Mesothelial cell of epicardium (in vitro differentiated cells): ENCODE measurements at regions not wholly inside any gene's neighbourhood (a gene's known extent, or its start where the extent isn't known, plus 50 kb on each side); places are given as distances from the start of the nearest gene placed in this dataset.

Experiments
- DNase-seq, 2 experiments: peaks; one replicate each; pipeline ENCODE4 v3.0.0; 2021; ENCODE audit warnings: low spot score in 2 of 2; ENCODE audit not compliant: unreplicated experiment in 2 of 2
- H3K27ac Mint-ChIP-seq: 2 replicates; pipeline ENCODE4 v1.8.0; 2021; ENCODE audit warnings: mixed read lengths
- H3K27me3 Mint-ChIP-seq: 2 replicates; pipeline ENCODE4 v1.8.0; 2021; ENCODE audit warnings: low read depth, mixed read lengths
- H3K36me3 Mint-ChIP-seq: 2 replicates; pipeline ENCODE4 v1.8.0; 2021; ENCODE audit warnings: mixed read lengths
- H3K4me1 Mint-ChIP-seq: 2 replicates; pipeline ENCODE4 v1.8.0; 2021; ENCODE audit warnings: mixed read lengths
- H3K4me3 Mint-ChIP-seq: 2 replicates; pipeline ENCODE4 v1.8.0; 2021; ENCODE audit warnings: mild to moderate bottlenecking, moderate library complexity, mixed read lengths
- H3K9me3 Mint-ChIP-seq: 2 replicates; pipeline ENCODE4 v1.8.0; 2021; ENCODE audit warnings: mixed read lengths
- TF ChIP-seq, protein P1 (sequence below): fragments of 200-600 bp; sonication (generic); IDR thresholded peaks from one replicate; pipeline ENCODE4 v1.5.0; 2021; ENCODE audit warnings: antibody characterized with exemption; ENCODE audit not compliant: unreplicated experiment

DNA sequence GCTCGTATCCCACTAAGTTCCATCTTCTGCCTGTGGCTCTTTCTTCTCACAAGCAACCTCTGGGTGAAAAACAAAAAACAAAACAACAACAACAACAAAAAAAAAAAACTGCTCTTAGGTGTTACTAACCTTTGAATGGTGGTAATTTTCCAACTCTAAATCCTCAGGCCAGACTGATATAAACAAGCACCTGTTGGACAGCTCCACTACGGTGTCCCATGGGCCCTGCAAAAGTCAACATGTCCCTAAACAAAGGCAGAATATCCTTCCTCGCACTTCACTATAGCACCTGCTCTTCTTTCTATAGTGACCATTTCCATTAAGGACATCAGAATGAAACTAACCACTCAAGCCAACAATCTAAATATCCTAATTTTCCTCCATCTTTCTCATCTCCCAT is 54.6 kb upstream of the PARM1 start:
- Mint-ChIP-seq H3K9me3 (peaks cover 4% of the 10 kb centered on the region), H3K27ac (no peak overlapping the region), H3K4me3 (no peak overlapping the region), H3K27me3 (peaks cover 2% of the 10 kb centered on the region), H3K4me1 (peaks cover 6% of the 10 kb centered on the region), H3K36me3 (no peaks in the 10 kb centered on the region)
- TF ChIP-seq, protein P1, sequence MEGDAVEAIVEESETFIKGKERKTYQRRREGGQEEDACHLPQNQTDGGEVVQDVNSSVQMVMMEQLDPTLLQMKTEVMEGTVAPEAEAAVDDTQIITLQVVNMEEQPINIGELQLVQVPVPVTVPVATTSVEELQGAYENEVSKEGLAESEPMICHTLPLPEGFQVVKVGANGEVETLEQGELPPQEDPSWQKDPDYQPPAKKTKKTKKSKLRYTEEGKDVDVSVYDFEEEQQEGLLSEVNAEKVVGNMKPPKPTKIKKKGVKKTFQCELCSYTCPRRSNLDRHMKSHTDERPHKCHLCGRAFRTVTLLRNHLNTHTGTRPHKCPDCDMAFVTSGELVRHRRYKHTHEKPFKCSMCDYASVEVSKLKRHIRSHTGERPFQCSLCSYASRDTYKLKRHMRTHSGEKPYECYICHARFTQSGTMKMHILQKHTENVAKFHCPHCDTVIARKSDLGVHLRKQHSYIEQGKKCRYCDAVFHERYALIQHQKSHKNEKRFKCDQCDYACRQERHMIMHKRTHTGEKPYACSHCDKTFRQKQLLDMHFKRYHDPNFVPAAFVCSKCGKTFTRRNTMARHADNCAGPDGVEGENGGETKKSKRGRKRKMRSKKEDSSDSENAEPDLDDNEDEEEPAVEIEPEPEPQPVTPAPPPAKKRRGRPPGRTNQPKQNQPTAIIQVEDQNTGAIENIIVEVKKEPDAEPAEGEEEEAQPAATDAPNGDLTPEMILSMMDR: no peak
- no peak for DNase-seq

DNA sequence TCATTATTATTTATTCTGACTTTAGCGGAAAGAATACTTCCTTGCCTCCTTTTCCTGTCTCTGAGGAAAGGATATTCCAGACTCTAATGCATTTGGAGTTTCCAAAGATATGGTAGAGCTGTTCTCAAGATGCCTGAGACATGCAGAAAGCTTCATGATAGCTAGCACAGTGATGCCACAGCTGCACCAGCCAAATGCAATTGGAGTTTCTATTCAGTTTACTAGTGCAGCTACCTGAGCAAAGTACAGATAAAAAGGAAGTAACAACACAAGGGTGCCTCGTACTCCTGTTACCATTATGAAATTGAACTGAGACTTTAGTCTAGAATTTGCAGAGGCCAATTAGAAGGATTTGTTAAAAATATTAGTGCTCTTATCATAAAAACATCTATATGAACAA is 57.5 kb upstream of the PARM1 start:
- TF ChIP-seq, protein P1: no peak
- Mint-ChIP-seq H3K36me3 (no peaks in the 10 kb centered on the region), H3K9me3 (peaks cover 4% of the 10 kb centered on the region), H3K27ac (no peak overlapping the region), H3K4me3 (no peak overlapping the region), H3K4me1 (peaks cover 4% of the 10 kb centered on the region), H3K27me3 (peaks cover 3% of the 10 kb centered on the region)
- no peak for DNase-seq

DNA sequence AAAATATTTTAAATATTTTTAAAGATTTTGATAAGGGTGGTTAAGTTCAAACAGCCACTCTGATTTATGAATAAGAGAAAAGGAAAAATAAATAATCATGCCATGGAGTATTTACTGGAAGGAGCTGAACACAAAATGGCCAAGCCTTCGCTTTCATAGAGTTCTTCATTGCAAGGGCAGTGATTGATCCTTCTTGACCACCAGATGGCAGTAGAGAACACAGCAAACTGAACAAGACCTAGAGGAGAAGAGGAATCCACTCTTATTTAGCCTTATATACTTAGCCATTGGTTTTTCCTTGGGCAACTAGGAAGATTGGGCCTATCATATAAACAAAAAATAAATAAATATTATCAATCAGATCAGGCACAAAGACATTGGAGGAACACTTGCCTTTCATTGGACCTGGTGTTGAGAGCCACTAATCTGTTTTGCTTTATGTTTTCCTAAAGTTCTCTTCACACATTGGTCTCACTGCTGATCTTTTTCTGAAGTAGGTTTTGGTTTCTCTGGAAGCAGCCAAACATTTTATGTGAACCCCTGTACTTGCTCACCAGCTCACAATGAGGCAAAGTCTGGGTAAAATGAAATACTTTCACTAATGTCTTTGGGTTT is 58.1 kb upstream of the PARM1 start:
- Mint-ChIP-seq H3K4me1 (peaks cover 4% of the 10 kb centered on the region), H3K27me3 (peaks cover 3% of the 10 kb centered on the region), H3K4me3 (no peak overlapping the region), H3K27ac (no peak overlapping the region), H3K9me3 (peaks cover 4% of the 10 kb centered on the region), H3K36me3 (no peaks in the 10 kb centered on the region)
- no peak for DNase-seq
- TF ChIP-seq, protein P1: peak; percentile 83

DNA sequence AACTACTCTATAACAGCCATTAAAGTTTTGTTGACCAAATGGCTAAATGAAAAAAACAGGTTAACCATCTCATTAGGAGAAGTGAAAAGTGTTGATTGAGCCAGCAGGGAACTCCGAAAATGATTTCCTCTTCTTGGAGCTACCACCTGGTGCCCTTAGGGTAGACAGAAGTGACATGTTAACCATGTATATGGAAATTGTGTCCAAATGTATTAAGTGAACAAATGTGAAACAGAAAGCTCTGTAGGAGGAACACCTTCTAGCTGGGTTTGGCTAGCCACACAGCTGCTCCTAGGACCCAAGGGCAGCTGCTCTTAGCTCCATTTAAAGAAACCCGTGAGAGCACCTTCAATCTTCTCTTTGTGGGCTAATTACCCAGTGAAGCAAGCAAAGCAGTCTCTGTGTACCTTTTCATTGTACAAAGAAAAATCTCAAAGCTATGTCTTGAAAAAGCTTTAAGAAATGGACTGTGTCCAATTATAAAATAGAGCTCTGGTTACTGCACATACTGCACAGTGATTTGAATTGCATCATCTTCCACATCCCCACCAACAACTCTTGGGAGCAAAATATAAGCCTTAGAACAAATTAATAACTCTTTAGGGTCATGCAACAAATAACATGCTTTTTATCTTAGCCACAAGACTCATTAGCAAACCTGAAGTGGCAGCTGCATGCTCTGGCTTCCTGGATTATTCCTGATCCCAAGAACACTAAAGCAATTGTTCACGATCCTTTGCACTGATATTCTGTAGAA is 59.2 kb upstream of the PARM1 start:
- H3K27me3 Mint-ChIP-seq: peaks cover 3% of the 10 kb centered on the region
- TF ChIP-seq, protein P1: no peak
- no peak overlapping the region for H3K27ac Mint-ChIP-seq
- H3K36me3 Mint-ChIP-seq: no peaks in the 10 kb centered on the region
- peaks cover 4% of the 10 kb centered on the region for H3K4me1 Mint-ChIP-seq
- H3K4me3 Mint-ChIP-seq: no peak overlapping the region
- peaks cover 4% of the 10 kb centered on the region for H3K9me3 Mint-ChIP-seq
- DNase-seq: no peak

DNA sequence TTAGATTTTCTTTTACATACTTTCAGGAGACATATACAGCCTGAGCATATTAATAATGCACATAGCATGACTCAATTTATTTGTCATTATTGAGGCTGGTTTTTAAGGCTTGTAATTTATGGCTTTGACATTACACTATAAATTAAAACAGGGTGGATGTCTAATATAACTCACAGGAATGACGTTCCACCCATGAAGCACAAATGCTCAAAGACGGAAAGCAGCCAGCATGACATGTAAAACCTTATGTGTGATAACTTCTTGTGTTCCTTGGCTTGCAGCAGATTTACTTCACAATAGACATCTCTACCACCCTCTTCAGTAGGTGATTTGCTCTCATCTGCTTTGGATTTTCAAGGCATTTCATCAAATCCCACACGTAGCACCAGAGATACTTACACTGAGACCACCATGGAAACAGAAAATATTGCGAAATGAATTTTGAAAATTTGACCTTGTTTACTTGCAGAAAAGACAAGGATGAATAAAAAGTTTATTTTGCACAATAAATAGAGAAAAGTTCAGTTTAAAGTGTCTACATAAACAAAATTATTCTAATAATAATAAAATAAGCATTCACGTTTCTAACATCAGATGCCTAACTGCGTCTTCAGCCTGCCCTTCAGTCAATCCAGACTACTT is 64.7 kb upstream of the BTC start:
- Mint-ChIP-seq H3K27me3 (peaks cover 18% of the 10 kb centered on the region), H3K4me1 (peaks cover 4% of the 10 kb centered on the region), H3K27ac (no peak overlapping the region), H3K36me3 (no peaks in the 10 kb centered on the region), H3K4me3 (no peak overlapping the region), H3K9me3 (peaks cover 22% of the 10 kb centered on the region)
- TF ChIP-seq, protein P1: no peak
- no peak for DNase-seq
